GM19043 (cell line): ENCODE measurements at regions not wholly inside any gene's neighbourhood (a gene's known extent, or its start where the extent isn't known, plus 50 kb on each side); places are given as distances from the start of the nearest gene placed in this dataset.
A peak's percentile ranks its signal among the peaks of the same experiment; 100 is the strongest.
"Not testable (repeated sequence)": the region's sequence is repeated elsewhere in the genome, so short reads cannot be mapped to it uniquely, and the experiment has no call there.

Experiments used
- ATAC-seq: cut with Tn5 transposase; IDR thresholded peaks from one replicate; pipeline ENCODE4 v1.9.1; 2021; ENCODE audit warnings: low read depth; ENCODE audit not compliant: unreplicated experiment

DNA sequence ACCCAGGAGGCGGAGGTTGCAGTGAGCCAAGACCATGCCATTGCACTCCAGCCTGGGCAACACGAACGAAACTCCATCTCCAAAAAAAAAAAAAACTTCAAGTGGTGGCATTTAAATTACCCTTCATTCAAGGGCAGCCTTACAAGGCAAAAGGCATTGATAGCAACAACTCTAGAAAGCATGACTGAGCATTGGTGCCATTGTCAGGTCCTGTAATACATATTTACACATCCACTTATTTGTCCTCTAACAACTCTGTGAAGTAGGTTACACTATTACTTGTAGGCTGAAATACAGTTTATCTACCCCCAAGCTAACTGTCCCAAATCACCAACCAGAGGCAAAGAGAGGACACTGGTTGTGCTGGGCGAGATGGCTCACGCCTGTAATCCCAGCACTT lies 52.7 kb upstream of the LARP1 start:
- no peak for ATAC-seq

DNA sequence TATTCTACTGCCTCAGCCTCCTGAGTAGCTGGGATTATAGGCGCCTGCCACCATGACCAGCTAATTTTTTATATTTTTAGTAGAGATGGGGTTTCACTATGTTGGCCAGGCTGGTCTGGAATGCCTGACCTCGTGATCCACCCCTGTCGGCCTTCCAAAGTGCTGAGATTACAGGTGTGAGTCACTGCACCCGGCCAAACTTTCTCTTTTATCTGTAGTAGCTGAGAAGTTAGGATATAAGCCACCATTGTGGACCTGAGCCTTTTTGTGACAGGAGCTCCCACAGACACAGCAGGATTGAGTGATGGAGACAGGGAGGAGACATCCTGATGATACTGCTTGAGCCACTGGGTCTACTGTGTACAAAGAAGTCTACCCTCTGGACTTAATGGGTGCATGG lies 53.5 kb upstream of the LARP1 start:
- ATAC-seq: not testable (repeated sequence)

DNA sequence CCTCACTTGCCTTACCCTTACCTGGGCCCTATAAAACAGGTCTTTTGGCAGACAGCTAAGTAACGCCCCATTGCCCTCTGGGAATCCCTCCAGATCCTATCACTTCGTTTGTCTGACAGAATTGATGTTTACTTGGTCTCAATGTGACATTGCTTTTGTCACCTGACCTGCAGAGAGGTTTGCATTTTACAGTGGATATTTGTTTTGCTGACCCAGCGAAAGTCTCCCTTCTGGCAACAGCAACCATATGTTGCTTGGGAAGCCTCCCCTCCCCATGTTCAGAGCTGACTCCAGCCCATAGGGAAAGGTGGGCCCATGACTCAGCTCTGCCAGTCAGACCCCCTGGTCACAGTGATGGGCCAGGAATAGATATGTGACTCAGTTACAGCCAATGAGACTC lies 54.0 kb upstream of the LARP1 start:
- no peak for ATAC-seq

DNA sequence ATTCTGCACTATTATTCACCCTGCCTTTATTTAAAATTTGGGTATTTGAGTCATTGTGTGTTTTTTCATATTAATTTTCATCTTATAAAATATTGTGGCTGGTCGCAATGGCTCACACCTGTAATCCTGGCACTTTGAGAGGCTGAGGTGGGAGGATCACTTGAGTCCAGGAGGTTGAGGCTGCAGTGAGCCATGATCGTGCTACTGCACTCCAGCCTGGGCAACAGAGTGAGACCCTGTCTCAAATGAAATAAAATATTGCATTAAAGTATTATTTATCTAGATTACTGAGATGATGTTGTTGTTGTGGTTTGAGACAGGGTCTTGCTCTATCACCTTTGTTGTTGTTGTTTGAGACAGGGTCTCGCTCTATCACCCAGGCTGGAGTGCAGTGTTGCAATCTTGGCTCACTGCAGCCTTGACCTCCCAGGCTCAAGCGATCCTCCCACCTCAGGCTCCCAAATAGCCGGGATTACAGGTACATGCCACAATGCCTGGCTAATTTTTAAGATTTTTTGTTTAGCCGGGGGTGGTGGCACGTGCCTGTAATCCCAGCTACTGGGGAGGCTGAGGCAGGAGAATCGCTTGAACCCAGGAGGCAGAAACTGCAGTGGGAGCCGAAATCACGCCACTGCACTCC lies 54.8 kb upstream of the LARP1 start:
- ATAC-seq: not testable (repeated sequence)

DNA sequence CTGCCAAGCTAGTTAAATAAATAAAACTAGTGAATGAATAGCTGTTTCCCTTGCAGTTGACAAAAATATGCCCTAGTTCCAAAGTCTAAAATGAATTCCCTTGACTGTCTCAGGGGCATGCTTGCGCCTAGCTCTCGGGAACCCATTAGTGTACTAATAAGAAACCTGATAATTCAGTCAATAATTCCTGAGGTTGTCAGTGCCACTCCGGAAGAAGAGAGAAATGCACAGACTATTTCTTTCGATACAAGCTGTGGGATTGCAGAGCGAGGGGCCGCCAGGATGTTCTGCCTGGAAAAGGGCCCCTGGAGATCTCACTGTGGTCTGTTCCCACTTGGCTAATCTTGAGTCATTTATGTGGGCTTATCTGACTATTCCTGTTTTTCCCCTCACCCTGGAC lies 56.4 kb upstream of the LARP1 start:
- no peak for ATAC-seq

DNA sequence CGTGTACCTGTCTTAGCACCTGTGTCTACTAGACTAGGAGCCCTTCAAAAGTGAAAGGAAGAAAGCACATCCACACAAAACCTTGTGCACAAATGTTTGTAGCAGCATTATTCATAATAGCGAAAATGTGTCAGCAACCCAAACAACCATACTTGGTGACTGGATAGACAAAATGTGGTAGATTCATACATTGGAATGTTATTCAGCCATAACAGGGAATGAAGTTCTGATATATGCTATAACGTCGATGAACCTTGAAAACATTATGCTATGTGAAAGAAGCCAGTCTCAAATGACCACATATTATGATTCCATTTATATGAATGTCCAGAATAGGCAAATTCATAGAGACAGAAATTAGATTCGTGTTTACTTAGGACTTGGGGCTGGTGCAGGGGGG lies 57.8 kb upstream of the LARP1 start:
- ATAC-seq: no peak

DNA sequence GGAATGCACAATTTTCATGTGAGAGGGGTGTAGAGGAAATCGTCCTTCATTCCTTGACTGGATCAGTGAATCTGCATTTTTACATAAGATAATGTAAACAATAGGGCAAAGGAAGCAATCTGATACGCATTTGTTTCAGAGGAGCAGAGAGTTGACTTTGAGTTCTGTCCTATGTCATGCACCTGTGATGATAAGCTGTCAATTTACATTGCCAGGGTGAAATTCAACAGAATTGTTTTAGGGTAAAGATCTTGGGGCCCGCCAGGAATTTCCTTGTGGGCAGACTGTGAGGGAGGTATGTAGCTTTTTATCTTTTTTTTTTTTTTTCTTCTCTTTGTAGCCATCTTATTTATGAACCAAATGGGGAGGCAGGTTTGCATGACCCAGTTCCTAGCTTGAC lies 58.3 kb upstream of the LARP1 start:
- ATAC-seq: no peak

DNA sequence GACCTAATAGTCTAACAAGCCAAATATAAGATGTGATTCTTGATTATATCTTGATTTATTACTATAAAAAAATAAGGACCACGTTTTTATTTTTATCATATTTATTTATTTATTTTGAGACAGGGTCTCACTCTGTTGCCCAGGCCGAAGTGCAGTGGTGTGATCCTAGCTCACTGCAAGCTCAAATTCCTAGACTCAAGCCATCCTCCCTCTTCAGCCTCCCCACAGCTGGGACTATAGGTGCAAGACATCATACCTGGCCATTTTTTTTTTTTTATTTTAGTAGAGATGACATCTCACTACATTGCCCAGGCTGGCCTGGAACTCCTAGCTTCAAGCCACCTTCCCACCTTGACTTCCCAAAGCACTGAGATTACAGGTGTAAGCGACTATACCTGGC lies 61.0 kb upstream of the LARP1 start:
- ATAC-seq: no peak

DNA sequence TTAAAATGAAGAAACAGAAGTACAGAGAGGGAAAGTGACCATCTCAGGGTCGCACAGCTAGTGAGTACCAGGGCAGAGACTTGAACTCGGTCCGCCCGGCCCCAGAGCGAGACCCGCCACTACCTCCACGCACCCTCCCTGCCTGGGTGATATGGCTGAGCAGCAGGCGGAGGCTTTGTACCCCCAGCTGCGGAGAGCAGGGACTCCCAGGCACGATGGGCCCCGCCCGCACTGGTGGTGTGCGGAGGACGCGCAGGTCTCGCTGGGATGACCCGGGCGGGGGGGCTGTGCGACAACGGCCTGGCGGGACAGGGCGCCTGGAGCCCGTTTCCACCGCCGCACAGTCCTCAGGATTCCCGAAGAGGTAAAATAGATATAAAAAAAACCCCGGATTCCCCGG lies 64.7 kb upstream of the LARP1 start:
- no peak for ATAC-seq

DNA sequence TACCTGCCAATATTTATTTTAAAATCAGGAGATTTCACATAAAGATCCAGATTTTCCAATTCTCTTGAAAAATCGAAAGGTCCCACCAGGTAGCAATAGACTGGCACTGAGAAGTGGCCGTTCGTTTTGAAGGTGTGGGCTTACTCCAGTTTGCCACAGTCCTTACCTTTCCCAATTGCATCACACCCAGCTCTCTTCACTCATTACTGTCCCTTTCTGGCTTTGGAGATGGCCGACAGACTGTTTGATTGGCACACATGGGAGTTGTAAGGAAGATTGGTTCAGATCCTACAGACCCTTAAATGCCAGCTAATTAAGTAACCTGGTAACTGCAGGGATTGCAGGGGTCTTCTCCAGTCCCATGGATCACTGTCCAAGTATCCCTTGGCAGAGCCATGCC lies 68.7 kb upstream of the LARP1 start:
- no peak for ATAC-seq

DNA sequence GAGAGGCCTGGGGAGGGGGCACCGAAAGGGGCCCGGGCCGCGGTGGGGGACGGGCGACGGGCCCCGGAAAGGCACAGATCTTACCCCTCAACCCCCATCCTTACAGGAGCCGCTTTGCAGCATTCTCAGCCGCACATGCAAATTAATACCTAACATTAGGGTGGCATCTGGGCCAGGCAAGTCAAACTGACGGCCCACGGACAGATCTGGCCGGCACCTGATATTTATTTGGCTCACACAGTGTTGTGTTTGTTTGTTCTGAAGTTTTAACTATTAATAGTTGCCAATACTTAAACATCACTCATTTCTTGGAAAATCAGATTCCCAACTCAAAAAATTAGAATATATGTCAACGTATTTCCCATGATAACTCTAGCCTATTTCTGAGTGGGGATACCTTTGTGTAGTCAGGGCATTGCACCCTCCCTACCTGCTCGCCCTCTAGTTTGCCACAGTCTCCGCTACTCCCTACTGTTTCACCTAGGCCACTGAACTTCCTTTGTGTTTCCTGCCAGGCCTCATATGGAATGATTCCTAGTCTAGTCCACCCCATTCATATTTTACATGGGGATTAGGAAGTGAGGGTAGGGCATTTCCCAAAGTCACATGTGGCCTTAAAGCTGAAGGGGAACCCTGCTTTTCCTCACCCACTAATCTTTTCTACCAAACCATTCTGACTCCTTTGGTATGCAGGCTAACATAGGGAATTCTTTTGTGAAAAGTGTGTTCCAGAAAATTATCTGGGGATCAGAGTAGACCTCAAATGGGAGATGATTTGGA lies 71.9 kb upstream of the LARP1 start:
- peak; percentile 48 for ATAC-seq

DNA sequence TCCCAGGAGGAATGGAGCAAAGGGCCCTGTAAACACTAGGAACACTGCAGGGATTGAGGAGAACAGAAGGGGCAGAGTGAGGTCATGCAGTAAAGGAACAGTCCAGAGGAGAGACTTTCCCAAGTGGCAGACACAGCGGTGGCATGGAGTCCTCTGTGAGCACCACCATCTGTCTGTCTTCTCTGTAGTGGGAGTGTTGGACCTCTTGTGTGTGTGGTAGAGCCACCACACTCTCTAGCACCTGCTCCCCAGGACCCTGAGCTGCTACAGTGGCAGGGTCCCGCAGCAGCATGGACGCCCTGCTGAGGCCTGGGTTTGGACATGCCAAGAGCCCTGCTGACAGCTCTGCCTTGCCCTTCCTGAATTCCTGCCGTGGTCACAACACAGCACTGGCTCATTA lies 75.7 kb upstream of the LARP1 start:
- ATAC-seq: no peak

DNA sequence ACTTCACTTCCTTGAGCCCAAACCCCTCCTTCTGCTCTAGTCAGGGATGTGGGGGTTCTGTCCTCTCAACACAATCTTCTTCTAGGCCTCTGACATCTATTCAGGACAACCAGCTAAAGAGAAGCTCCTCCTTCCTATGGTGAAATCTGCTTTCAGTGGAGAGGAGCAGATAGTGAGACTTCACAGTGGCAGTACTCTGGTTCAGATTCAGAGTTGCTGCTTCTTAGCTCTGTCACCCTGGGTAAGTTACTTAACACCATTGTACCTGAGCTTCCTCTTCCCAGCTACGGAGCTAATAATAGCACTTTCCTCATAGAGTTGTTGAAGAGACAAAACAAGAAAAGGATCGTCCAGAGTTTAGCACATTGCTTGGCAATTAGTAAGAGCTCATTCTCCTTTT lies 77.3 kb upstream of the LARP1 start:
- no peak for ATAC-seq

DNA sequence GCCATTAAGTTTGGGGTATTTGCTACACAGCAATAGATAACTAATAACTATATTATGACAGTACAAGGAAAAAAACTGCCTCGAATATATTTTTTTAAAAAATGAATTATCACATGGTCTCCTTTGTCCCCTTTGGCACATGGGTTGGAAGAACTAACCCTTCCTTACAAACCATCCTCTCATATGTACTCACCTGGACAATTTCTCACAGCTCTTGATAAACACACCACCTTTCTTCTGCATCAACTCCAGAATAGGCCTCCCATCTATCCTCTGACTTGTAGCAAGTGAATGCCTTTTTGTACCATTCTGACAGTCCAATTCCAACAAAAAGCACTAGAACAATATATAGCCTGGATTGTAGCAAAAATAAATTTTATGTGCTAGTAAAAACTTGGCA lies 78.7 kb upstream of the LARP1 start:
- ATAC-seq: no peak

DNA sequence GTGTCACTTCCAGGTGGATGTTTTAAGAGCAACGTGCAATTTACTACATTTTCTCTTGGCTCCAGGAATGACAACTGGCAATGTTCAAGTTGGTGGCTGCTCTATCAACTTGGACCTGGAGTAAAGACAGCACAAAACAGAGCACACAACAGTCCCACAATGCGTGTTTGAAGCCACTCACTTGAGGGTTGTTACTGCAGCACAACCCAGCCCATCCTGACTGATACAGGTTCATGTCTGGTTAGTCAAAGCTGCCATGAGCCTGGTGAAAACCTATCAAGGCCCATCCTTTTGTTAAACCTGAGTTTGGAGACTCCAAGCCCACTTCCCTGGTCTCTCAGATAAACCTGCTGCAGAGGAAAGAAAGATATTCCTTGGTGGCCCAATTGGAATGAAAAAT lies 81.1 kb upstream of the LARP1 start:
- ATAC-seq: no peak

DNA sequence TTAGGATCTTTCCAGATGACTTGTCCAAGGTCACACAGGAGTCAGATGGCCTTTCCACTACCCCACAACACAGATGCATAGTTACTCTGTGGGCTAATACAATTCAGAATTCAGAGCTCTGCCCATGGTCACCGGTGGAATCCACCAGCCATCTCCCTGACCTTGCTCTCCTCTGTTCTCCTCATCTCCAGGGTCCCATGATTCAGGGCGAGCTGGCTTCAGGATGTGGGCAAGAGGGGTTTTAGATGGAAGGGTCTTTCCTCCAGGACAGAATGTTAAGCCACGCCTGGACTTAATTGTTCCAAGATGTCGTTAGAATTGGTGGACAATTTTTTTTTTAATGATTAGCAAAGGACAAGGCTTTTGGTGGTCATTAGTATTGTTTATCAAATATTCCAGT lies 81.7 kb upstream of the LARP1 start:
- no peak for ATAC-seq

DNA sequence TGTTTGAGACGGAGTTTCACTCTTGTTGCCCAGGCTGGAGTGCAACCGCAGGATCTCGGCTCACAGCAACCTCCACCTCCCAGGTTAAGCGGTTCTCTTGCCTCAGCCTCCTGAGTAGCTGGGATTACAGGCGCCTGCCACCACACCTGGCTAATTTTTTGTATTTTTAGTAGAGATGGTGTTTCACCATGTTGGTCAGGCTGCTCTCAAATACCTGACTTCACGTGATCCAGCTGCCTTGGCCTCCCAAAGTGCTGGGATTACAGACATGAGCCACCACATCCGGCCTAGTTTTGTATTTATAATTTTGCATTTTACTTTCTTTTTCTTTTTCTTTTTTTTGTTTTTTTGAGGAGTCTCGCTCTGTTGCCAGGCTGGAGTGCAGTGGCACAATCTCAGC lies 85.3 kb upstream of the LARP1 start:
- ATAC-seq: not testable (repeated sequence)

DNA sequence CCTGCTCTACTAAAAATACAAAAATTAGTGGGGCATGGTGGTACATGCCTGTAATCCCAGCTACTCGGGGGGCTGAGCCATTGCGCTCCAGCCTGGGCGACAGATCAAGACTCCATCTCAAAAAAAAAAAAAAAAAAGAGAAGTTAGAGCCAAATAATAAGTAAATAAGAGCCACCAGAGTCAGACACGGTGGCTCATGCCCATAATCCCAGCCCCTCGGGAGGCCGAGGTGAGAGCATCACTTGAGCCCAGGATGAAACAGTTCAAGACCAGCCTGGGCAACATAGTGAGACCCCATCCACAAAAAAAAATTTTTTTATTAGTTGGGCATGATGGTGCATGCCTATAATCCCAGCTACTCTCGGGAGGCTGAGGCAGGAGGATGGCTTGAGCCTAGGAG lies 85.8 kb upstream of the LARP1 start:
- no peak for ATAC-seq

DNA sequence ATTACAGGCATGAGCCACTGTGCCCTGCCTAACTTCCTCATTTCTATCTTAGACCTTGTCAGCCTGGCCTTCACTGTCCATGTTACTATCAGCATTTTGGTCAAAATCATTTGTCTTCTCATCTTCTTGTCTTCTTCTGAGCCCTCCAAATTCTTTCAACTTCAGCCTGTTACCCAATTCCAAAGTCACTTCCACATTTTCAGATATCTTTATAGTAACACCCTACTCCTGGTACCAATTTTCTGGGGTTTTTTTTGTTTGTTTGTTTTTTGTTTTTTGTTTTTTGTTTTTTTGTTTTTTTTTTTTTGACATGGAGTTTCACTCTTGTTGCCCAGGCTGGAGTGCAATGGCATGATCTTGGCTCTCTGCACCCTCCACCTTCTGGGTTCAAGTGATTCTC lies 90.3 kb upstream of the LARP1 start:
- ATAC-seq: no peak

DNA sequence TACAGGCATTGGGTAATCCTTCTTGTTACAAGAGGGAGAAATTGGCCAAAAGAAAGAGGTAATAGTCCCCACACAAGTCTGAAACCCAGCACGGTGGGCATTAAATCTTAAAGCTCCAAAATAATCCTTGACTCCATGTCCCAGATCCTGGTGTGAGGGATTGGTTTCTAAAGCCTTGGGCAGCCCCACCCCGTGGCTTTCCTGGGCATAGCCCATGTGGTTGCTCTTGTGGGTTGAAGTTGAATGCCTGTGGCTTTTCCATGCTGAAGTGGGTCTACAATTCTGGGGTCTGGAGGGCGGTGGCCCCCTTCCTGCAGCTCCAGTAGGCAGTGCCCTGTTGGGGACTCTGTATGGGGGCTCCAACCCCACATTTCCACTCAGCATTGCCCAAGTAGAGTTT lies 91.8 kb upstream of the LARP1 start:
- no peak for ATAC-seq

DNA sequence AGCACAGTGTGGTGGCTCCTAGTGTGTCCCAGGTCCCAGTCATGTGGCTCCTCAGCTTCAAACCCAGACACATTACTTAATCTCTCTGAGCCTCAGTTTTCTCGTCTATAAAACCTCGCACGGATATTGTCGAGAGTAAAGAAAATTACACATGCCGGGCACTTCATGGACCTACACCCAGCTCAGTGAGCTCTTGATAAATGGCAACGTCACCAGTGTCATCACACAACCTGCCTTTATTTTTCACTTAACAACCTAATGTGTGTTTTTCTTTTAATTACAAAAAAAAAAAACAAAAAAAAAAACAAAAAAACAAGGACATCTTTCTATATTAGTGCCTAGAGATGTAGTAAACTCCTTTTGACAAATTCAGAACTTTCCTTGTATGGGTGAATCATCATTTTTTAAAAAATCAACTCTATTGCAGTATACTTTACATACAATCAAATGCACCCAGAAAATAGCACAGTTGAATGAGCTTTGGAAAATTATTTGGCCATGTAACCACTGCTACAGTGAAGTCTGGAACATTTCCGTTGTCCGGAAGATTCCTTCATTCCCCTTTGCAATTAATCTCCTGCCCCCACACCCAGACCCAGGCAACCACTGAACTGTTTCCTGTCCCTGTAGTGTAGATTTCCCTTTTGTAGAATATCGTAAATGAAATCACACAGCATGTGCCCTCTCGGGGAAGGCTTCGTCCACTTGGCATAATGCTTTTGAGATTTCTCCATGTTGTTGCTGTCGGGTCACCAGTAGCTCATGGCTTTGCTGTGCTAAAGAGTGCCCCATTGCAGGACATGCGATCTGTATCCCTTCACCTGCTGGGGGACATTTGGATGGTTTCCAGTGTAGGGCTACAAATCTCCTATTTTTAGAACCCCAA lies 100.4 kb upstream of the LARP1 start:
- ATAC-seq: no peak
